Inferior parietal cortex (tissue), 1 donor: ENCODE measurements at regions not wholly inside any gene's neighbourhood (a gene's known extent, or its start where the extent isn't known, plus 50 kb on each side); places are given as distances from the start of the nearest gene placed in this dataset.
A peak's percentile ranks its signal among the peaks of the same experiment; 100 is the strongest.
"Not testable (repeated sequence)": the region's sequence is repeated elsewhere in the genome, so short reads cannot be mapped to it uniquely, and the experiment has no call there.

ENCODE experiments used
- DNase-seq: peaks from one replicate; pipeline ENCODE4 v3.0.0-alpha.2; 2016; ENCODE audit errors: extremely low spot score

DNA sequence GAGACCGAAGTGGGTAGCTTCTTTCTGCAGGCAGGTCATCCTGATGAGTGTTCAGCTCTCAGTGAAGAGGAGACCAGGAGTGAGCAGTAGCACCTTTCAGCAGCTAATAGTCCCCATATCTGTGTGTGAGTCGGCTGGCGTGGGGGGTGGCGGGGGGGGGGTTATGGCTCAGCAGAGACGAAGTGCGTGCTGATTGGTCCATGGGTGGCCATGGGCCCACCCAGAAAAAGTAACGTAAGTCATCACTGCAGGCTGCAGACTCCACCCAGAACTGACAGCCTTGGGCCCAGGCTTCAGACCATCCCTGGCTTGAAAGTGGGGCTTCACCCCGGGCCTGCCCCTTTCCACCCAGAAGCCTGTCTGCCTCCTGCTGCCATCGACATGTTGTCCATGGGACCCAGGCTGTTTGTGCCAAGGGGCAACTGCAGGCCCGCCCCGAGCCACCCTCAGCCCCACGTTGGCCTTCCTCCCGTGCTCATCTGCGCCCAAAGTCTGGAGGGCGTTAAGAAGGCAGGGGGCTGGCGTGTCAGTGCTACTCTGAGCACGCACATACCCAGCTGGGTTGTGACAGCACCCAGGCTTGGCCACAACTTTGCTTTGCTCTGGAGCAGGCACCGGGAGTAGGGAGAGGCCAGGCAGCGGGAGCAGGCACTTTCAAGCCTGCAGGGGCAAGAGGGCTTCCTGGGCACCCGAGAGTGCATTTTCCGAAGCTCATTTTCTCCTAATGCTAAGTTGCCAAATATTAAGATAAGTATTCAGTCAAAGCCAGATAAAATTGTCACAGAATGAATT, 511.7 kb upstream of the CDIN1 start:
- DNase-seq: no peak

GRCh38 chr15:36075333-36075732, 504.1 kb upstream of the CDIN1 start:
- no peak for DNase-seq

GRCh38 chr15:36079021-36079420, 500.4 kb upstream of the CDIN1 start:
- no peak for DNase-seq

GRCh38 chr15:36080759-36081158, 498.7 kb upstream of the CDIN1 start:
- DNase-seq: no peak

- no peak for DNase-seq
Observed at GRCh38 chr15:36090286-36090946, 489.0 kb upstream of the CDIN1 start.

DNA sequence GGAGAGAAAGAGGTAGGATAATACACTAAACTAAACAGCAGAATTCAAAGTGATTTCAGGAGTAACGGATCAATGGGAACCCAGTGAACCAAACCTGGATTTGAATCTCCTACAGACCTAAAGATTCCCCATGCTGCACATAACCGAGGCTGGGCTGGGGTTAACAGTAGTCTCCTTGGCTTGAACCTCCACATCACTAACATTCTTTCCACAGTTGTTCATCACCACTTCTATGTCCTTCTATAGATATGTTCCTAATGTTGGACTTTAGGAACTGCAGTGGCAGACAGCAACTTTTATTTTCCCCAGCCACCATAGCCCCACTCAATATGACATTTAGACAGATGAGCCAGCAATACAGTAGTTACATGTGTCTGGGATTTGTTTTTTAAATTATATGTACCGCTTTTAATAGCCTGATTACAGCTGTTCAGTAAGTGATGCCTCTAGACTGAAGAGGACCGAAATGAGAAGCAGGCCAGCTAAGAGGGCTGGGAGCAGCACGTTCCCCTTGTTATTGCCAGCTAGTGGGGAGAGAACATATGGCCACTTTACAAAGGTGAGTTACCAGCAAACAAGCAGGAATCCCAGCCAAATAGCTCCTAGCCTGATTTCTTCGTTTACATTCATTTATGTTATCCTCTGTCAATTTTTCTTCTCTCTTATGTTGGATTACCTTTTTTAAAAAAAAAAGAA, 472.6 kb upstream of the CDIN1 start:
- DNase-seq: no peak

DNA sequence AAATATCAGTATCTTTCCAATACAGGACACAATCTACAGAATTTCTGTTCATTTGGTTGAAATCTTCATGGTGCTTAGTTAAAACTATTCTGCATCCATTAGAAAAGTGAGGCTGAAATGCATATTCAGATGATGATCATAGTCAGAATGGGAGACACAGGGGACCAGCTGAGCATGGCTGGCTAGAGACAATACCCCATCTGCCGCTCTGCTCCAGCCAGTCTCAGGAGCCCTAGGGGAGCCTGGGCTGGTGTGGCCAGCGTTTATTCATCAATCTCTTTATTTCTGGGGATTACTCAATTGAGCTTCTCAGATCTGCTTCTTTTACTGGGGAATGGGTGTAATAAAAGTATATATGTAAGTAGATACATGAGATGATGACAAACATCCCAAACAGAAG, 470.9 kb upstream of the CDIN1 start:
- no peak for DNase-seq

DNA sequence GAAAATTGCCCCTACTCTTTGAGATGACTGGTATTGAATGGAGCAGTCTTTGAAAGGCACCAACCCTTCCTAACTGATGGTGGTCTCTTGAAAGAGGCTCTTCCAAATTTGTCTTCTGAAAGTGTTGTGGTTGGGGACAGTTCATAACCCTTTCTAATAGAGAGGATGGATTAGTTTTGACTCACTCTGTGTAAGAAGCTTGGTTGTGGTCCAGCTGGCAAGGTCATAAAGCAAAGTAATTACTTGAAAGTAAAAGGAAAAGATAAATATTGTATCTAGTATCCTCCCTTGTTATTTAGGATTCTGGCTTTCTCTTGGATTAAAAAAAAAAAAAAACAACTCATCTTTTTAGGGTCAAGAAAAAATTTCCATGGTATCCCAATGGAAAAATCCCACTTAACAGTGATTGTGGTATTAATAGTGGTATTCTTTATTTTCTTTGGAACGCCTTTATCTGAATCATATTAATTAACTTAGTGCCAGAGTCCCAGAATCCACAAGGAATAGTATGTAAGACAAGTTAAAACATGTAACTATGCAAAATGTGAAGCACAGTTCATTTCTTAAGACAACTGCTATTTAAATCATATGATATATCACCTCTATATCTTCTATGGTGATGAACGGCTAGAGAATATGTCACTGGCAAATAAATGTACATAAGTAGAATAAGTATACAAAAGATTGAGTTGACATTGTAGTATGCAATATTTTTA, 469.3 kb upstream of the CDIN1 start:
- DNase-seq: no peak

GRCh38 chr15:36110659-36110993, 468.8 kb upstream of the CDIN1 start:
- DNase-seq: no peak

DNA sequence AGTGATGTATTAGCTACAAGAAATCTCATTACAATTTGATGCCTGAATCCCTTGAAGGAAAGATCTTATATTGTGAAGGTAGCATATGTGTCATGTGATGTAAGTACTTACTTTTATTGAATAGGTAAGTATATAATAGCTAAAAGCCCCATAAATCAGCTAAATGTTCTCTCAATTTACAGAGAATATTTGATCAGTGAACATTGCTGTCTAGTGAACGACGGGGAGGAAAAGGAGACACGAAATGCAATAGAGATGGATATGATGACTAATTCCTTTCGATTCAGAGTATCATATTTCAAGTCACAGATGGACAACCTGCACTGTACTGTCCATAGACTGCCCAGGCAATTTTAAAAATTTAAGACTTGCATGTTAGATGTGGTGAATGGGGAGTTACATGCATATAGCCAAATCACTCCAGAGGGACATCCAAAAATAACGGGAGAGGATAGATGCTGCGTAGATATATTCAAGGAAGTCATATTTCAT, 462.1 kb upstream of the CDIN1 start:
- no peak for DNase-seq

DNA sequence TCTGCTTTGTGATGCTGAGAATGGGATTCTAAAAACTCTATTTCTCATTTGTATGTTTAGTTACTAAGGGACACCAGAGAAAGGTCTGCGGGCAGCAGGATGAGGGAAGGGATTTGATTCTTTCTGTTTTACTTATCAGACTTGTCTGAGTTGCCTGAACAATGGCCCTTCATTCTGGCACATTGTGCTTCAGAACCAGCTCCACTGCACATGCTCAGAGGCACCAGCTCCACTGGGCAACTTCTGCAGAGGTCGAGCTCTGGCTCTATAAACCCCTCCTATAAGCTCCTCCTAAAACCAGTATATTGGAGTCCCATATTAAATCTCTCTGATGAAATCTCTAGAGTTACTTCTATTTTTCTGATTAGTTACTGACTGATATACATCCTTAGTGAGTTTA, 453.2 kb upstream of the CDIN1 start:
- DNase-seq: peak; percentile 36

- no peak for DNase-seq
Observed at GRCh38 chr15:36130641-36131310, 448.6 kb upstream of the CDIN1 start.

DNA sequence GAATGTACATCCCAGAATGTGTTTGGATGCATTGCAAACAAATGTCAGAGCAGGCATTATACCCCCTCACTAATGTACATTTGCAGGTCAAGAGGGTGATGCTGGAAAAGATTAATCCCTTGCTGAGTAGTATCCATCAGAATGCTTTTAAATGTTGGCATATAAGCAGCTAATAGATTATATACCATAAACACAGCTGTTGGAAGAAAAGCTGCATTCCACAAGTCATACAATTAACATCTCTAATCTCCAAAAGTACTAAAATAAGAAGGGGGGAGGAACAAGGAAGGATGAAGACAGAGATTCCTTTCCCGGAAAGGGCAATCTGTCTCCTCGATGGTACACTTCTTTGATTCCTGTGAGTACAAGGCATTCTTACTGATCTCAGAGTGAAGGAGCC, 445.7 kb upstream of the CDIN1 start:
- DNase-seq: no peak

- no peak for DNase-seq
Observed at GRCh38 chr15:36136049-36136448, 443.4 kb upstream of the CDIN1 start.

- DNase-seq: no peak
Observed at GRCh38 chr15:36152936-36153335, 426.5 kb upstream of the CDIN1 start.

DNA sequence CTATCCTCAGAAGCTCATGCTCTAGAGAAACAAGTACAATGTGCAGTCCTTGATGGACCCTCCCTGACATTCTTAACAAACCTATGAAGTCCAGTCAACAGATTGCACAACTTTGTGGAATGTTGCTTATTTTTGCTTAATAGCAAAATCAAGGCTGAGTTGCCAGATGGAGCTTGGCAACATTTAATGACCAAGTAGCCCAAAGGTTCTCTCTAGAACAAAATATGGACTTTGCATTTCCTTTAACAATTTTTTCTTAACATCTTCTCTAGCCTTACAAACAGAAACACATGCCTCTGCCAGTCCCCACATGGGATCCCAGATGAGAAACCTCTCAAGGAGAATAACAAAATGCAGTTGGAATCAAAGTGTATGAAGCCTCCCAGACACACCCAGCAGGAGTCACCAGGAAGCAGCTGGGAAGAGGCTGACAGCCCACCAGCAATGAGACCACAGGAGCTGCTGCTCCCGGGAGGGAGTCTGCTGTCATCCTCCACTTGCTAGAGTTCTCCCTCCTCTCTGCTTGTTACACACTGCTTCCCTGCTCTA, 422.5 kb upstream of the CDIN1 start:
- no peak for DNase-seq

GRCh38 chr15:36160351-36160750, 419.1 kb upstream of the CDIN1 start:
- DNase-seq: no peak

DNA sequence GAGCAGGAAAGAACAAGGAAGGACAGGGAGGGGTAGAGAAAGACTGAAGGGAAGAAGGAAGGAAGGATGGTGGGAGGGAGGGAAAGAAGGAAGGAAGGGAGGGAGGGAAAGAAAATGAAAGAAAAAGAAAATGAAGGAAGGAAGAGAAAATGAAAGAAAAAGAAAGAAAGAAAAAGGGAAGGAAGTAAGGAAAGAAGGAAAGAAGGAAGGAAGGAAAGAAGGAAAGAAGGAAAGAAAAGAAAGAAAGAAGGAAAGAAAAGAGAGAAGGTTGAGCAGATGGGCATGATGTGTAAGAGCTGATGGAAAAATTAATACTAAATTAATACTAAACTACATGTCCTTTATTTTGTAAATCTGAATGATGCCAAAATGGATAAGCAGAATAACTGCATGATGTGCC, 418.3 kb upstream of the CDIN1 start:
- no peak for DNase-seq

- no peak for DNase-seq
Observed at GRCh38 chr15:36161771-36162212, 417.6 kb upstream of the CDIN1 start.

DNA sequence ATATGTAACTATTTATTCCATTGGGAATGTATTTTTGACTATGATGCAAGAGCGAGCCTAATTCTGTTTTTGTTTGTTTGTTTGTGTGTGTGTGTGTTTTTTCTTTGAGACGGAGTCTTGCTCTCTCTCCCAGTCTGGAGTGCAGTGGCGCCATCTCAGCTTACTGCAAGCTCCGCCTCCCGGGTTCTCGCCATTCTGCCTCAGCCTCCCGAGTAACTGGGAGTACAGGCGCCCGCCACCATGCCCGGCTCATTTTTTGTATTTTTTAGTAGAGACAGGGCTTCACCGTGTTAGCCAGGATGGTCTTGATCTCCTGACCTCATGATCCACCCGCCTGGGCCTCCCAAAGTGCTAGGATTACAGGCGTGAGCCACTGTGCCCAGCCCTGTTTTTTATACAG, 415.4 kb upstream of the CDIN1 start:
- DNase-seq: not testable (repeated sequence)

- DNase-seq: no peak
Observed at GRCh38 chr15:36172955-36173354, 406.5 kb upstream of the CDIN1 start.
